Esophagus muscularis mucosa (tissue), 4 donors: ENCODE measurements at regions not wholly inside any gene's neighbourhood (a gene's known extent, or its start where the extent isn't known, plus 50 kb on each side); places are given as distances from the start of the nearest gene placed in this dataset.

Experiments
- CTCF ChIP-seq, 3 experiments: fragments of 200-600 bp in 2 of 3; fragments of 450-650 bp in 1 of 3; sonication (generic) in 2 of 3; IDR thresholded peaks; one replicate each; pipeline ENCODE4 v1.5.1; 2017 to 2019; ENCODE audit warnings: antibody characterized with exemption in 3 of 3, mild to moderate bottlenecking in 2 of 3, moderate library complexity in 1 of 3
- EP300 ChIP-seq: sonication (generic); formaldehyde crosslinking; IDR thresholded peaks from one replicate; pipeline ENCODE4 v1.6.1; 2017; ENCODE audit warnings: antibody characterized with exemption
- POLR2A ChIP-seq: fragments of 450-650 bp; IDR thresholded peaks from one replicate; pipeline ENCODE4 v1.6.1; 2017; ENCODE audit warnings: antibody characterized with exemption, moderate library complexity, mild to moderate bottlenecking, low read depth
- POLR2AphosphoS5 ChIP-seq, 2 donors: sonication (generic); formaldehyde crosslinking; IDR thresholded peaks; one replicate each; pipeline ENCODE4 v1.6.1; 2017; ENCODE audit warnings: antibody characterized with exemption in 2 of 2

- no peak for TF ChIP-seq CTCF (IDR thresholded peaks at IDR 0.05)
- no peak for TF ChIP-seq POLR2A
- TF ChIP-seq EP300, result no peak
- no peak for TF ChIP-seq POLR2AphosphoS5 (IDR thresholded peaks at IDR 0.05)
These were observed 134.1 kb upstream of the ARPP21 start for GRCh38 chr3:35505181-35505580.
